ENCODE measurements at regions not wholly inside any gene's neighbourhood (a gene's known extent, or its start where the extent isn't known, plus 50 kb on each side); places are given as distances from the start of the nearest gene placed in this dataset.

GRCh38 chr13:90239130-90239529 is 1108.4 kb upstream of the MIR17HG start:
- TF ChIP-seq EZH2 (IDR thresholded peaks at IDR 0.05; ENCODE audit: borderline replicate concordance) (no peak), CTCF (IDR thresholded peaks at IDR 0.05; ENCODE audit: poor library complexity) (no peak)
